H1 (cell line): ENCODE measurements at regions not wholly inside any gene's neighbourhood (a gene's known extent, or its start where the extent isn't known, plus 50 kb on each side); places are given as distances from the start of the nearest gene placed in this dataset.

ENCODE experiments used
- CTCF ChIA-PET: fragments of 300-600 bp; sonication (Branson Sonifier 250); formaldehyde crosslinking; loops from one replicate; lab custom pipeline; 2021; ENCODE audit not compliant: partially characterized antibody; lab: Charles Lee
- POLR2A ChIA-PET: fragments of 300-600 bp; sonication (Branson Sonifier 250); formaldehyde crosslinking; loops from one replicate; lab custom pipeline; 2021; ENCODE audit warnings: inconsistent platforms; ENCODE audit not compliant: partially characterized antibody; lab: Charles Lee
- DNase-seq, 2 experiments: peaks; one replicate each; pipeline versions ENCODE4 v3.0.0 to v3.0.0-alpha.2; 2010 to 2022; ENCODE audit warnings: low spot score in 2 of 2, low read depth in 1 of 2, mixed read lengths in 1 of 2
- FAIRE-seq: peaks from 2 replicates; lab custom pipeline; 2011; peaks lifted over from hg19 to GRCh38; lab: Jason Lieb, UNC
- H2AFZ ChIP-seq: 2 replicates; pipeline ENCODE4 v1.8.1; 2012; ENCODE audit warnings: low read length, inconsistent platforms
- H2AK5ac ChIP-seq: 2 replicates; pipeline ENCODE4 v1.6.1; 2013; ENCODE audit warnings: low read depth, low read length
- H2BK120ac ChIP-seq: replicated peaks from 2 replicates; pipeline ENCODE3; 2013; ENCODE audit warnings: low read depth, low read length, inconsistent platforms
- H2BK12ac ChIP-seq: 2 replicates; pipeline ENCODE4 v1.6.1; 2013; ENCODE audit warnings: low read depth, low read length
- H2BK15ac ChIP-seq: 2 replicates; pipeline ENCODE4 v1.6.1; 2013; ENCODE audit warnings: low read length
- H2BK20ac ChIP-seq: 2 replicates; pipeline ENCODE4 v1.6.1; 2013; ENCODE audit warnings: low read length
- H2BK5ac ChIP-seq: 2 replicates; pipeline ENCODE4 v1.6.1; 2013; ENCODE audit warnings: low read depth, low read length
- H3K14ac ChIP-seq: 2 replicates; pipeline ENCODE4 v1.6.1; 2013; ENCODE audit warnings: inconsistent platforms; ENCODE audit not compliant: insufficient read length
- H3K18ac ChIP-seq: 2 replicates; pipeline ENCODE4 v1.6.1; 2013; ENCODE audit warnings: low read length; ENCODE audit errors: extremely low read depth
- H3K23ac ChIP-seq: 2 replicates; pipeline ENCODE4 v1.6.1; 2013; ENCODE audit warnings: inconsistent platforms; ENCODE audit not compliant: insufficient read length
- H3K23me2 ChIP-seq: 2 replicates; pipeline ENCODE4 v1.6.1; 2013; ENCODE audit warnings: low read depth, low read length
- H3K27ac ChIP-seq: 2 replicates; pipeline ENCODE4 v1.6.1; 2011; ENCODE audit warnings: low read depth, low read length, inconsistent platforms
- H3K27me3 ChIP-seq, 4 experiments: replicated peaks in 1 of 4; 1 replicate in 1 of 4; 2 replicates in 3 of 4; pipeline versions ENCODE4 v1.6.1 to v1.8.1; 2011 to 2013; ENCODE audit warnings: low read length in 3 of 4, mild to moderate bottlenecking in 3 of 4, inconsistent platforms in 2 of 4, mixed read lengths in 2 of 4, moderate library complexity in 1 of 4; ENCODE audit not compliant: control insufficient read depth in 3 of 4, insufficient read depth in 3 of 4; ENCODE audit errors: extremely low read depth in 1 of 4
- H3K36me3 ChIP-seq, 4 experiments: 2 replicates each; pipeline versions ENCODE4 v1.6.1 to v1.8.1; 2011 to 2013; ENCODE audit warnings: mild to moderate bottlenecking in 4 of 4, low read length in 3 of 4, moderate library complexity in 2 of 4, control low read depth in 1 of 4, inconsistent platforms in 1 of 4; ENCODE audit not compliant: insufficient read depth in 4 of 4, control insufficient read depth in 2 of 4
- H3K4ac ChIP-seq: replicated peaks from 2 replicates; pipeline ENCODE3; 2013; ENCODE audit warnings: low read length, low read depth, mixed read lengths, inconsistent platforms; ENCODE audit not compliant: insufficient read length
- H3K4me1 ChIP-seq, 4 experiments: replicated peaks in 1 of 4; 1 replicate in 1 of 4; 2 replicates in 3 of 4; pipeline versions ENCODE4 v1.6.1 to v1.8.1; 2011 to 2013; ENCODE audit warnings: low read length in 3 of 4, inconsistent platforms in 2 of 4, mixed read lengths in 1 of 4; ENCODE audit not compliant: insufficient read depth in 4 of 4, control insufficient read depth in 3 of 4
- H3K4me2 ChIP-seq, 2 experiments: 2 replicates each; pipeline versions ENCODE4 v1.6.1 to v1.8.1; 2011 to 2013; ENCODE audit warnings: low read depth in 2 of 2, low read length in 2 of 2, control low read depth in 1 of 2, inconsistent platforms in 1 of 2, mild to moderate bottlenecking in 1 of 2; ENCODE audit not compliant: insufficient read depth in 1 of 2
- H3K4me3 ChIP-seq, 4 experiments: fragments of 200-600, 300-600 bp in 1 of 4; sonication (generic), shearing (Covaris generic), sonication (Bioruptor Twin) in 1 of 4; 2 replicates each; pipeline versions ENCODE4 v1.5.1 to v1.8.1; 2011 to 2016; ENCODE audit warnings: low read length in 4 of 4, low read depth in 3 of 4, control low read depth in 2 of 4, inconsistent platforms in 2 of 4, mild to moderate bottlenecking in 2 of 4, mixed read lengths in 1 of 4, moderate library complexity in 1 of 4; ENCODE audit not compliant: insufficient read depth in 2 of 4; ENCODE audit errors: extremely low read depth in 1 of 4
- H3K56ac ChIP-seq: replicated peaks from 2 replicates; pipeline ENCODE3; 2013; ENCODE audit warnings: low read depth, mild to moderate bottlenecking, mixed read lengths, low read length, inconsistent platforms; ENCODE audit not compliant: insufficient read length
- H3K79me1 ChIP-seq: 2 replicates; pipeline ENCODE4 v1.6.1; 2013; ENCODE audit warnings: low read depth, low read length, control low read depth
- H3K79me2 ChIP-seq, 2 experiments: 2 replicates each; pipeline versions ENCODE4 v1.6.1 to v1.8.1; 2012 to 2013; ENCODE audit warnings: low read length in 2 of 2, mild to moderate bottlenecking in 2 of 2, inconsistent platforms in 1 of 2; ENCODE audit not compliant: insufficient read depth in 2 of 2, control insufficient read depth in 1 of 2
- H3K9ac ChIP-seq, 4 experiments: replicated peaks in 1 of 4; 1 replicate in 1 of 4; 2 replicates in 3 of 4; pipeline versions ENCODE4 v1.6.1 to v1.8.1; 2011 to 2013; ENCODE audit warnings: low read depth in 3 of 4, low read length in 3 of 4, control low read depth in 2 of 4, mild to moderate bottlenecking in 2 of 4, moderate library complexity in 2 of 4, inconsistent platforms in 1 of 4; ENCODE audit errors: extremely low read depth in 1 of 4
- H3K9me3 ChIP-seq, 2 experiments: 2 replicates each; pipeline versions ENCODE4 v1.6.1 to v1.8.1; 2012 to 2013; ENCODE audit warnings: mild to moderate bottlenecking in 2 of 2, moderate library complexity in 2 of 2, control low read depth in 1 of 2, inconsistent platforms in 1 of 2, low read depth in 1 of 2, low read length in 1 of 2, mixed read lengths in 1 of 2; ENCODE audit not compliant: insufficient read depth in 2 of 2
- H4K20me1 ChIP-seq, 2 experiments: replicated peaks in 1 of 2; 2 replicates each; pipeline versions ENCODE3 to v1.8.1; 2011 to 2013; ENCODE audit warnings: inconsistent platforms in 2 of 2, low read length in 2 of 2, mild to moderate bottlenecking in 1 of 2; ENCODE audit not compliant: insufficient read depth in 2 of 2, control insufficient read depth in 1 of 2
- H4K5ac ChIP-seq: 2 replicates; pipeline ENCODE4 v1.6.1; 2013; ENCODE audit warnings: low read length, low read depth, mixed read lengths, inconsistent platforms; ENCODE audit not compliant: insufficient read length
- H4K8ac ChIP-seq: 2 replicates; pipeline ENCODE4 v1.8.0; 2013; ENCODE audit warnings: mild to moderate bottlenecking, moderate library complexity, low read length, inconsistent platforms; ENCODE audit not compliant: insufficient read depth; ENCODE audit errors: extremely low read depth
- H4K91ac ChIP-seq: replicated peaks from 2 replicates; pipeline ENCODE3; 2013; ENCODE audit warnings: low read length, mixed read lengths, inconsistent platforms; ENCODE audit not compliant: insufficient read length
- HDAC6 ChIP-seq: IDR thresholded peaks from one replicate; pipeline ENCODE4 v1.7.1; 2012; ENCODE audit warnings: low read depth, mild to moderate bottlenecking, inconsistent platforms, low read length, moderate library complexity
- PHF8 ChIP-seq: fragments of 200-600 bp; sonication (generic); conservative IDR thresholded peaks from 2 replicates; pipeline ENCODE4 v1.7.1; 2012; ENCODE audit warnings: low read depth, mild to moderate bottlenecking, inconsistent platforms, low read length, moderate library complexity
- POLR2AphosphoS5 ChIP-seq: IDR thresholded peaks from 2 replicates; pipeline ENCODE4 v1.6.1; 2011; ENCODE audit warnings: low read depth, low read length
- WGBS, 2 experiments: shearing (Covaris generic) in 1 of 2; methylation state at CpG; one replicate each; pipeline versions ENCODE4 v1.1.6 to v1.1.7; 2013 to 2015; ENCODE audit warnings: low lambda C conversion rate in 2 of 2, mixed read lengths in 2 of 2, inconsistent platforms in 1 of 2, low coverage in 1 of 2, missing lambda C conversion rate in 1 of 2; ENCODE audit not compliant: insufficient replicate concordance in 2 of 2, insufficient coverage in 1 of 2, insufficient read length in 1 of 2; ENCODE audit errors: extremely low coverage in 1 of 2, missing lambda C conversion rate in 1 of 2; 5-methylcytosine and 5-hydroxymethylcytosine counted together

DNA sequence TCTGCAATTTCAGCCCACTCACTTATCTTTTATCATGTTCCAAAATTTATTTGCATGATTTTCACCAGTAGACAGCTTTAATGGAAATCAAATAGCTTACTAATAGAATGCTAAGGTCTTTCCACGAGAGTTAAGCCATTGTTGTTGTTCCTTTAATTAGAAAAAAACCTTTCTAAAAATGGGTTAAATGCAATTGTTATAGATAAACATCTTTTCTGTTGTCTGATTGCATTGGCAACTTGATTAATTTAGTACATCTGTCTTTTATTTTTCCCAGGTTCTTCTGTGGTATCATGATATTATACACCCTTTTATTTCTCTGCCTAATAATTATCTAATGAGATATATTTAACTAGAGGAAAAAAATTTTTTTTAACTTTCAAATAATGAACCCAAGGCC, 487.6 kb upstream of the MBL2 start:
- Histone ChIP-seq H4K91ac (no peak overlapping the region), H4K20me1 (no peaks in the 10 kb centered on the region), H3K27me3 (no peaks in the 10 kb centered on the region), H3K79me2 (no peaks in the 10 kb centered on the region), H3K9me3 (0 out of 4 replicates have a peak, but pooled peaks cover 0 to 3% of the 10 kb centered on the region in 2 experiments), H3K23ac (no peak overlapping the region), H3K36me3 (no peaks in the 10 kb centered on the region; a peak in 1 of 8 replicates), H3K79me1 (no peaks in the 10 kb centered on the region), H3K18ac (no peak overlapping the region), H4K8ac (no peak overlapping the region), H2BK20ac (no peak overlapping the region), H2BK15ac (no peak overlapping the region), H3K4ac (no peak overlapping the region), H3K23me2 (no peaks in the 10 kb centered on the region), H4K5ac (no peak overlapping the region), H2AK5ac (no peak overlapping the region), H3K14ac (no peak overlapping the region), H3K9ac (no peak overlapping the region), H3K4me1 (peaks cover 0 to 7% (median 2%) of the 10 kb centered on the region in 4 experiments; a peak in 2 of 7 replicates), H2AFZ (no peak overlapping the region), H2BK120ac (no peak overlapping the region), H2BK12ac (no peak overlapping the region), H3K27ac (no peak overlapping the region), H2BK5ac (no peak overlapping the region), H3K4me2 (no peak overlapping the region), H3K56ac (no peak overlapping the region), H3K4me3 (no peak overlapping the region)
- ChIA-PET CTCF (no interaction called here), POLR2A (no interaction called here)
- FAIRE-seq (no peak), DNase-seq (no peak)
- 81% methylated on average over 1 of the region's 1 CpG; no CpG with 5 or more reads in 1 of the 2 experiments for WGBS, 2 experiments
- TF ChIP-seq PHF8 = no peak
- no peak for TF ChIP-seq POLR2AphosphoS5
- no peak for TF ChIP-seq HDAC6
